Kidney epithelial cell (primary cell): ENCODE measurements at regions not wholly inside any gene's neighbourhood (a gene's known extent, or its start where the extent isn't known, plus 50 kb on each side); places are given as distances from the start of the nearest gene placed in this dataset.

Experiments
- DNase-seq: peaks from one replicate; pipeline ENCODE4 v3.0.0-alpha.2; 2010; ENCODE audit warnings: low read depth
- H3K27me3 ChIP-seq: 2 replicates; pipeline ENCODE4 v1.6.0; 2011; ENCODE audit warnings: low read length; ENCODE audit not compliant: control insufficient read depth, insufficient read depth
- H3K36me3 ChIP-seq: 2 replicates; pipeline ENCODE4 v1.5.1; 2011; ENCODE audit warnings: low read length; ENCODE audit not compliant: control insufficient read depth, insufficient read depth
- H3K4me3 ChIP-seq: 2 replicates; pipeline ENCODE4 v1.5.1; 2011; ENCODE audit warnings: low read depth, mild to moderate bottlenecking, control low read depth, low read length
- CTCF ChIP-seq: IDR thresholded peaks from 2 replicates; pipeline ENCODE4 v1.5.1; 2011; ENCODE audit warnings: mild to moderate bottlenecking, moderate library complexity, low read length, control low read depth, inconsistent platforms; ENCODE audit not compliant: insufficient read depth, poor library complexity, severe bottlenecking

- Histone ChIP-seq H3K4me3 (no peak overlapping the region), H3K27me3 (no peaks in the 10 kb centered on the region), H3K36me3 (no peaks in the 10 kb centered on the region)
- TF ChIP-seq CTCF, result no peak
- DNase-seq, result no peak
Measured at GRCh38 chr12:66043035-66043434, 87.5 kb downstream of the LLPH start.

- Histone ChIP-seq H3K4me3 (no peak overlapping the region), H3K36me3 (no peaks in the 10 kb centered on the region), H3K27me3 (no peaks in the 10 kb centered on the region)
- no peak for TF ChIP-seq CTCF
- DNase-seq, result no peak
Measured at GRCh38 chr12:66041651-66042363, 88.7 kb downstream of the LLPH start.

- DNase-seq, result peak; percentile 89
- Histone ChIP-seq H3K27me3 (no peaks in the 10 kb centered on the region), H3K4me3 (no peak overlapping the region), H3K36me3 (no peaks in the 10 kb centered on the region)
- TF ChIP-seq CTCF, result peak; percentile 8
Measured at GRCh38 chr12:66036317-66036716, 94.2 kb downstream of the LLPH start.

GRCh38 chr12:66035288-66035966 is 95.1 kb downstream of the LLPH start:
- DNase-seq, result no peak
- no peaks in the 10 kb centered on the region for H3K36me3 ChIP-seq
- no peaks in the 10 kb centered on the region for H3K27me3 ChIP-seq
- peak; percentile 41 for TF ChIP-seq CTCF
- H3K4me3 ChIP-seq, result no peak overlapping the region

- no peak for TF ChIP-seq CTCF
- H3K36me3 ChIP-seq, result no peaks in the 10 kb centered on the region
- no peaks in the 10 kb centered on the region for H3K27me3 ChIP-seq
- no peak overlapping the region for H3K4me3 ChIP-seq
- no peak for DNase-seq
Measured at GRCh38 chr12:66033151-66033550, 97.4 kb downstream of the LLPH start.
